Nephron progenitor cell (in vitro differentiated cells): ENCODE measurements at regions not wholly inside any gene's neighbourhood (a gene's known extent, or its start where the extent isn't known, plus 50 kb on each side); places are given as distances from the start of the nearest gene placed in this dataset.

Experiments used
- DNase-seq: peaks from one replicate; pipeline ENCODE4 v3.0.0; 2021
- H3K27ac Mint-ChIP-seq: 2 replicates; pipeline ENCODE4 v1.8.0; 2021; ENCODE audit warnings: mild to moderate bottlenecking, moderate library complexity, mixed read lengths
- H3K27me3 Mint-ChIP-seq: 2 replicates; pipeline ENCODE4 v1.8.0; 2021; ENCODE audit warnings: mild to moderate bottlenecking, low read depth, mixed read lengths; ENCODE audit not compliant: poor library complexity
- H3K36me3 Mint-ChIP-seq: 2 replicates; pipeline ENCODE4 v1.8.0; 2021; ENCODE audit warnings: low read depth, mixed read lengths
- H3K4me1 Mint-ChIP-seq: 2 replicates; pipeline ENCODE4 v1.8.0; 2021; ENCODE audit warnings: mixed read lengths
- H3K4me3 Mint-ChIP-seq: 2 replicates; pipeline ENCODE4 v1.8.0; 2021; ENCODE audit warnings: mild to moderate bottlenecking, moderate library complexity, mixed read lengths
- H3K9me3 Mint-ChIP-seq: 2 replicates; pipeline ENCODE4 v1.8.0; 2021; ENCODE audit warnings: mild to moderate bottlenecking, moderate library complexity, mixed read lengths
- CTCF ChIP-seq: fragments of 200-600 bp; sonication (generic); IDR thresholded peaks from 2 replicates; pipeline ENCODE4 v1.5.0; 2021; ENCODE audit warnings: antibody characterized with exemption

DNA sequence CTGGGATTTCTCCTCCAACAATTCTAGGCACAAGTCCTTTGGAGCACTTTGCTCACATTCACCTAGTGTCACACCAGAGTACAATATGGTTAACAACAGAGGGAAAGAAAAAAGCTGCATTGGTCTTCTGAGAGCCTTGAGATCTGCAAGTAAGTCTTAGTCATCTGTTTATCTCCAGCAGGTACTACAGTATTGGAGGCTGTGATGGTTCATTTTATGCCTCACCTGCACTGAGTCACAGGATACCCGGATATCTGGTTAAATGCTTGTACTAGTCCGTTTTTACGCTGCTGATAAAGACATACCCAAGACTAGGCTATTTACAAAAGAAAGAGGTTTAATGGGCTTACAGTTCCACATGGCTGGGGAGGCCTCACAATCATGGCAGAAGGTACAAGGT is 525.0 kb downstream of the NR2F1-AS1 start:
- DNase-seq = no peak
- Mint-ChIP-seq H3K4me3 (no peak overlapping the region), H3K36me3 (peaks cover 11% of the 10 kb centered on the region), H3K27ac (no peak overlapping the region), H3K4me1 (peaks cover 24% of the 10 kb centered on the region), H3K27me3 (no peaks in the 10 kb centered on the region), H3K9me3 (peaks cover 15% of the 10 kb centered on the region)
- no peak for TF ChIP-seq CTCF

- H3K27me3 Mint-ChIP-seq = no peaks in the 10 kb centered on the region
- no peak overlapping the region for H3K4me3 Mint-ChIP-seq
- H3K36me3 Mint-ChIP-seq = peaks cover 11% of the 10 kb centered on the region
These were observed 525.5 kb downstream of the NR2F1-AS1 start for GRCh38 chr5:93055561-93055960.

GRCh38 chr5:93054424-93055163 is 526.4 kb downstream of the NR2F1-AS1 start:
- no peak for DNase-seq
- Mint-ChIP-seq H3K27me3 (no peaks in the 10 kb centered on the region), H3K36me3 (peaks cover 11% of the 10 kb centered on the region), H3K4me3 (no peak overlapping the region), H3K4me1 (peaks cover 26% of the 10 kb centered on the region), H3K9me3 (peaks cover 15% of the 10 kb centered on the region), H3K27ac (no peak overlapping the region)
- no peak for TF ChIP-seq CTCF

More at GRCh38 chr5:93055561-93055960, 525.5 kb downstream of the NR2F1-AS1 start:
- peaks cover 27% of the 10 kb centered on the region for H3K4me1 Mint-ChIP-seq
- H3K27ac Mint-ChIP-seq = no peak overlapping the region
- H3K9me3 Mint-ChIP-seq = peaks cover 15% of the 10 kb centered on the region
- no peak for TF ChIP-seq CTCF
- DNase-seq = no peak

DNA sequence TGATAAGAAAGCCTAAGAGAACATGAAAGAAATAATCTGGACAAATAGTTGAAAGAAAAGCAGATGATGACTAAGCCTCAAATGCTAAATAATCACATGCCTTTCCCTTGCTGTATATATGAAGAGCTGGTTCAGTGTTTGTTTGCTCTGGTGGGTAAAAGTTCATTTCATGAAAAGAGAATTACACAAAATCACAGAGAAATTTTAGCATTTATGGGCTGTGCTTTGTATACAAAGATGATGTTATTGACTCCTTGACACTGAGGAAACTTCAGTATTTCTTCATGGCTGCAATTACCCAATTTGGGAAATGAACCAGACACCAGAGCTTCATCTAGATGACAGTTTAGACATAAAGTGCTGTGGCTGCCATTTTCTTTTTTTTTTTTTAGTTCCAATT is 527.2 kb downstream of the NR2F1-AS1 start:
- DNase-seq = no peak
- H3K27me3 Mint-ChIP-seq = no peaks in the 10 kb centered on the region
- no peak overlapping the region for H3K27ac Mint-ChIP-seq
- no peak for TF ChIP-seq CTCF
- peaks cover 22% of the 10 kb centered on the region for H3K4me1 Mint-ChIP-seq
- H3K4me3 Mint-ChIP-seq = no peak overlapping the region
- peaks cover 15% of the 10 kb centered on the region for H3K9me3 Mint-ChIP-seq
- peaks cover 11% of the 10 kb centered on the region for H3K36me3 Mint-ChIP-seq

DNA sequence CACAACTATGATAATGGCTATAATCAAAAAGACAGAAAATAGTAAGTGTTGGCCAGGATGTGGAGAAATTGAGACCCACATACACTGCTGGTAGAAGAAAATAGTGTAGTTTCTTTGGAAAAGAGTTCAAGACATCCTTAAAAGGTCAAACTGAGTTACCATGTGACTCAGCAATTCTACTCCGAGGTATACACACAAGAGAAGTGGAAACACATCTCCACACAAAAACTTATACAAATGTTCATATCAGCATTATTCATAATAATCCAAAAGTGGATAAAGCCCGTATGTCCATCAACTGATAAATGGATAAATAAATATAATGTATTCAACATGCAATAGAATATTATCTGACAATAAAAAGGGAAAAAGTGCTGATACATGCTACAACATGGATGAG is 532.2 kb downstream of the NR2F1-AS1 start:
- peaks cover 31% of the 10 kb centered on the region for H3K4me1 Mint-ChIP-seq
- no peak overlapping the region for H3K27ac Mint-ChIP-seq
- no peak for TF ChIP-seq CTCF
- no peak for DNase-seq
- H3K4me3 Mint-ChIP-seq = no peak overlapping the region
- no peaks in the 10 kb centered on the region for H3K27me3 Mint-ChIP-seq
- no peaks in the 10 kb centered on the region for H3K36me3 Mint-ChIP-seq
- no peaks in the 10 kb centered on the region for H3K9me3 Mint-ChIP-seq
